ENCODE measurements at regions not wholly inside any gene's neighbourhood (a gene's known extent, or its start where the extent isn't known, plus 50 kb on each side); places are given as distances from the start of the nearest gene placed in this dataset.

- DNase-seq = no peak
Observed at GRCh38 chrX:63993936-63994335, 208.9 kb upstream of the ARHGEF9 start.

DNA sequence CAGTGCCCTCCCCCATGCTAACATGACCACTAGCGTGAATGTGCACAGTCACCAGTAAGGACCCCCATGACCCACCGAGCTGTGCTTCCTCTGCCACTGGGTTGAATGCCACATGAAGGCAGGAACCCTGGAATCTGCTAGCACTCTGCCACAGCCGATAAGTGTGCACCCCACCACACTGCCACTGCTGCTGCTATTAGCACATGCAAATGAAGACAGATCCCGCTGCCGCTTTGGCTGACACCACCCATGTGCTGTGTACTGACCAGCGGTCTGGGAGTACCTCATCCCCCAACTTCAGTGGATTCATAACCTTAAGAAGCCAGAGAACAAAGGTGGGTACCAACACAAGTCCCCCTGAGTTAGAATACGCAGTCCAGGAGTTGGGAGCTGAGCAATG lies 200.9 kb upstream of the ARHGEF9 start:
- no peak for DNase-seq

DNA sequence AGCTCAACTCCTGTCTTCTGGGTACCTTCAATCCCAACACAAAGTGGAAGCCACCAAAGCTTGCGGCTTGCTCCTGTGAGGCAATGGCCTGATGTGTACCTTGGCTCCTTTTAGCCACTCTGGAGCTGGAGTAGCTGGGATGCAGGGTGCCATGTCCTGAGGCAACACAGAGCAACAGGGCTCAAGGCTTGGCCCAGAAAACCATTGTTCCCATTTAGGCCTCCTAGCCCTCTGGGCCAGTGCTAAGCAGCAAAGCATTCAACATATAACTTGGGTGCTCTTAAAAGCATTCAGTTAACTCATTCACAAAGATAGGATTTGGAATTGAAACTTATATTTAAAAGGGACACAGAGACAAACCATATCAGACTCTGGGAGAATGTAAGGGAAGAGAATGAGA lies 194.5 kb upstream of the ARHGEF9 start:
- no peak for DNase-seq

- DNase-seq = peak; percentile 58
Observed at GRCh38 chrX:63967551-63967950, 182.5 kb upstream of the ARHGEF9 start.

GRCh38 chrX:63963095-63963784 lies 178.2 kb upstream of the ARHGEF9 start:
- peak; percentile 34 for DNase-seq

DNA sequence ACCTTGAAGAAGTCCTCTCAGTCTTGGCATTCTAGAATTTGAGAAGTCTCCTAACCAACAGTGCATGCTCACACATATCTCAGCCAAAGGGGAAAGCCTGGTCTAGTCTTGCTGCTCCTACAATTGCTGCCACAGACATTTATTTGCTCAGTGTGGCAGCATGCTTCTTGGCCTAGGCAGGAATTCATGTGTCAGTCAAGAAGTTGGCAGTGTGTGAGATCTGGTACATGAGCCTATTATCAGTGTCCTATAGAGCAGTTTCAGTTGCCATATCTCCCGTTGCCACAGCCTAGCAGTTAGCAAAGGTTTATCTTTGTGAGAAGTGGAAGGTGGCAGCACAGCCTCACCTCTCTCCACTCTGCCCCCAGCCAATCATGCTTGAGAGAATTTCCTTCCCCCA lies 176.9 kb upstream of the ARHGEF9 start:
- no peak for DNase-seq

DNA sequence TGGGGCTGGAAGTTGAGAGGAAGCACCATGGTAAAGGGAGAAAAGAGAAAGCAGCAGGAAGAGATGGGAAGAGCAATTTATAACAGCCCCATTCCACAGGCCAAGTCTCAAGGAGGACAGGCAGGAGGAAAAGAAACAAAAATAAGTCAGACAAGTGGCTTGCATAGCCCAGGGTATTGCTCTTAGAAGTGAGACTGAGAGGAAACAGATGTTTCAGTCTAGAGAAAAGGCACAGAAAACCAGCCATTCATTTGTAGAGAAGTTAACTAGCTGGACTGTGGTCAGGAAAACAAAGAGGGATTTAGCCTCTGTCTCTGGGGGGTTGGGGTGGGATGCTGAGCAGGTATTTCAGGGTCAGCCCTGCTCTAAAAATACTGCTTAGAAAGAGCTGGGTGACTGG lies 175.0 kb upstream of the ARHGEF9 start:
- no peak for DNase-seq

- no peak for DNase-seq
Observed at GRCh38 chrX:63958134-63958865, 173.3 kb upstream of the ARHGEF9 start.

DNA sequence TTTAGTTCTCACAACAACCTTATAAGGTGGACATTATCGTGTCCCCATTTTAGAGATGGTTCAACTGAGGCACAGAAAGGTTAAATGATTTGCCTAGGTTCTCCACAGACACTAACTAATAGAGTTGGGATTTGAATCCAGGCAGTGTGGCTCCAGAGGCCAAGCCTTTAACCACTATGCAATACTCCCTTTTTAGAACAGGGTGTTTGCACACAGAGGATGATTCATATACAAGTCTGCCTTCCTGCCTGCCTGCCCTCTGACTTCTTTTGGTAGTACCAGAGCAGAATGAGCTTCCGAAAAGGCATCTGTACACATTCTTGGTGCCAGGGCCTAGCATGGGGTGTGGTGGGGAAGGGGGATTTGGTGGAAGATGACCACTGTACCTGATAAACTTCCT lies 150.8 kb upstream of the ARHGEF9 start:
- DNase-seq = peak; percentile 39

- DNase-seq = no peak
Observed at GRCh38 chrX:63934791-63935190, 149.8 kb upstream of the ARHGEF9 start.

DNA sequence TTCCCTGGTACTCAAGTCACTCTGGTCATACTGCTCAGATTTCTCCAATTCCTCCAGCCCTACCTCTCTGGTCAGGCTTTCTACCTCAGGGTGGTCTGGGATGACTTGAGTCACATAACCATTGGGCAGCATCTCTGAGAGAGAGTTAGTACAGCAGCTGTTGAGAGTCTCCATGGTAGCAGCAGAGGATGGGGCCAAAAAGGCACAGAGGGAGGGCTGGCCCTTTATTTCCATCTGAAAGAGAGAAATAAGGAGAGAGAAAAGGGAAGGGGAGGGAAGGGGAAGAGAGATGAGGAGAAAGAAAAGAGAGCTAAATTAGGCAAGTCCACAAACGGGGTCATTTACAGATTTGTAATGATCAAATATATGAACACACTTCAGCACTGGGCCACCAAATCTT lies 149.1 kb upstream of the ARHGEF9 start:
- DNase-seq = no peak

DNA sequence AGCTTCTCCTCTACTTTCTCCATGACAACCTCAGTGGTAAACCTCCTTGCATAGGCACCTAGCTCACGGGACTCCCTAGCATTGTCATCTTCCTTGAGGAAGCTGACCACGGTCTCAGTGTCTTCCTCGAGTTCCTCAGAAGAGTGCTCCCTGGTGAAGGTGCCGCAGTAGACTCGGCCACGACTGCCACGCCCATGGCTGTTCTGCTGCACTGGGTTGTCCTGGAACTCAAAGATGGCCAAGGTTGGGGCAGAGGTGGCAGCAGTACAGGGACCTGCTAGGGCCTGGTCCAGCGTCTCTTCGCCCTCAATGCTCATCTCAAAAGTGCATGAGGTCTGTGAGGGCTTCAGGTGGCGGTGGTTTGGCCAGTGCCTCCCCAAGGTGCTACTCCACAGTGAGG lies 147.9 kb upstream of the ARHGEF9 start:
- no peak for DNase-seq

DNA sequence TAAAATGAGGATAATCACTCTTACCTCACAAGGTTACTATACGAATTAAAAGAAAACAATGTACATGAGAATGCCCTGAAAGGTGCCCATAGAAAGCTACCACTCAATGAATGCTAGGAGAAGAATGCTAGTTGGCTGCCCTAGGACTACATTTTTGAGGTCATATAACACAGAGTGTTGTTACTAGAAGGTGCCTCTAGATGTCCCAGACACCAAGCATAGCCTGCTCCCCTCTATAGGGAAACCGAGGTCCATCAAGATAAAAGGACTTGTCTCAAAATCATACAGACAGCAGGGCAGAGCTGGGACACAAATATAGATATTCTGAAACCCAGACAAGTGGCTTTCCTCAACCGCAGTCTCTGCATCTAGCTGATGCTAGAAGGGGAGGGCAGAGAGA lies 147.0 kb upstream of the ARHGEF9 start:
- no peak for DNase-seq

GRCh38 chrX:63930140-63930539 lies 145.1 kb upstream of the ARHGEF9 start:
- DNase-seq = peak; percentile 2

DNA sequence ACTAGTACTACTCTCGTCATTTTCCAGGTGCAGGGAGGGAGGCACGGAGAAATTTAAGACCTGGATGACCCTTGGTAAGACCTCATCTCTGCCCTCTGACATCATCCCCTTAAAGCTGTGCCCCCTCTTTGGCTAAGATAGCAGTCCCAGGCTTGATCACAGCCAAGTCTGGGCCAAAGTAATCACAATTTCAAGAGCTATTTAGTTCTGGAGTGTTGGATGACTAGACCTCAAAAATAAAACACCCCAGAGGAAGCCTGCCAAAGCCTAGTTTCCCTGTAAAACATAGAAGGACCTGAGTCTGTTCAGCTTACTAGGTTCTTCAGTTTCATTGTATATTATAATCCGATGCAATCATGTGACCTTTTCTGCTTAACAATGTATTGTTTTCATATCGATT lies 144.6 kb upstream of the ARHGEF9 start:
- DNase-seq = no peak

GRCh38 chrX:63927848-63928247 lies 142.8 kb upstream of the ARHGEF9 start:
- DNase-seq = no peak

- peak; percentile 68 for DNase-seq
Observed at GRCh38 chrX:63922221-63922620, 137.2 kb upstream of the ARHGEF9 start.

GRCh38 chrX:63920875-63921274 lies 135.9 kb upstream of the ARHGEF9 start:
- DNase-seq = no peak

DNA sequence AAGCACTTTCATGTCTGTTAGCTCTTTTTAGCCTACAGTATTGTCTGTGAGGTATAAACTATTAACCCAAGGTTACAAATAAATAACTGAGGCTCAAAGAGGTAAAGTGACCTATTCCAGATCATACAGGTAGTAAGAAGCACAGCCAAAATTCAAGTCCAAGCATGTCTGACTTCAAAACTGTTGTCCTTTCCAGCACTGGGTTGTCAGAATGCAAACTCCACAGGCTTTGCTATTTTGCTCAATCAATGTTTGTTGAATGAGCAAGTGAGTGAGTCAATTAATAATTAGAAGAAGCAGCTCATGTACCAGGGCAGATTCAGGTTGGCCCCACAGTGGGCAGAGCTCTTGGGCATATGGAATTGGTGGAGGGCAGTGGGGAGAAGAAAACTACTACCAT lies 134.1 kb upstream of the ARHGEF9 start:
- no peak for DNase-seq

DNA sequence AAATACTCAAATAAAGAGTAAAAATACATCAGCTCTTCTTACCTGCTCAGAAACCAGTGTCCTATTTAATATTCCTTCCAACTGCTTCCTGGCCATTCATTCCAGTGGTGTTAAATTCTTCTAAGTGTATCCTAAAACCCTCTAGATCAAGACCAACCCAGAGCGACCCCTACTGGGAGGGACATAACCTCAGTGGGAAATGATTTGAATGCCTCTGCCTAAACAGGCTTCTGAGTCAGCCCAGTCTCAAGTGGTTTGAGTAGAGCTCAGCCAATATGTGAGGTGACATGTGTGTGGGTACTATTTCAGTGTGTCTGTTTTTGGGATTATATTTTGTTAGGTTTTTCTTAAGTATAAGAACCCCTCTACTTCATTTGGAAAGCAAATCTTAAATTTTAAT lies 133.6 kb upstream of the ARHGEF9 start:
- peak; percentile 13 for DNase-seq

DNA sequence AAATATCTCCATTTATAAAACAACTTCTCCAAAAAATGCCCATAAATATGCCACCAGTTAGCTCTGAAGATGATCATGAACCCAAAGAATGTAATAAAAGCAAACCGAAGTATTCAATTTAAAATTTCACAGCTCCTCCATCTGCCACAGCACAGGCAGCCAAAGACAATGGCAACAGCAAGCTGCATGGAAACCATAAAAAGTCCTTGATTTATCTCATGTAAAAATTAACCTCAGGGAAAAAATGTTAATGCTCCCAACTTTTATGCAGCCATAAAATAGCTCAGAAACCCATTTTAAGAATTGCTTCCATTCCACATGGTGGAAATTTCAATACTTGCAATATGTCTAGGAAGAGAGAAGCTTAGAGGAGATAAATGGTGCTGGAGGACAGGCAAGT lies 132.3 kb upstream of the ARHGEF9 start:
- no peak for DNase-seq

DNA sequence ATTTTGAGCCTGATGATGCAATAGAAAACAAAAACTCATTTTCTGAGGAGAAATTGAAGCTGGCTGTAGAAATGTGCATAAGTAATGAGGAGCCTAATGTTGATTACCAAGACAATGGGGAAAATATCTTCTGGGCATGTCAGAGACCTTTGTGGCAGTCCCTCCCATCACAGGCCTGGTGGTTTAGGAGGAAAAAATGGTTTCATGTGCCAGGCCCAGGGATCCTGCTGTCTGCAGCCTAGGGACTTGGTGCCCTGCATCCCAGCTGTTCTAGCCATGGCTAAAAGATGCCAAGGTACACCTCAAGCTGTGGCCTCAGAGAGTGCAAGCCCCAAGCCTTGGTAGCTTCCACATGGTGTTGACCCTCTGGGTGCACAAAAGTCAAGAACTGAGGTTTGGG lies 128.7 kb upstream of the ARHGEF9 start:
- DNase-seq = no peak

DNA sequence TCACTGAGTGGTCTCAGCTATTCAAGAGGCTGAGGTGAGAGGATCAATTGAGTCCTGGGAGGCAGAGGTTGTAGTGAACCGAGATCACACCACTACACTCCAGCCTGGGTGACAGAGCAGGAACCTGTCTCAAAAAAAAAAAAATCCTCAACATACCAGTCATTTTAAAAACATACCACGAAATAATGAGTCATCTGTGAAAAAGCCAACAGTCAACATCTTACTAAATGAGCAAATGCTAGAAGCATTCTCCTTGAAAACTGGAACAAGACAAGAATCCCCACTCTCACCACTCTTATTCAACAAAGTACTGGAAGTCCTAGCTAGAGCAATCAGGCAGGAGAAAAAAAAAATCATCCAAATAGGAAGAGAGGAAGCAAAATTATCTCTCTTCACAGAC lies 104.0 kb upstream of the ARHGEF9 start:
- peak; percentile 53 for DNase-seq

DNA sequence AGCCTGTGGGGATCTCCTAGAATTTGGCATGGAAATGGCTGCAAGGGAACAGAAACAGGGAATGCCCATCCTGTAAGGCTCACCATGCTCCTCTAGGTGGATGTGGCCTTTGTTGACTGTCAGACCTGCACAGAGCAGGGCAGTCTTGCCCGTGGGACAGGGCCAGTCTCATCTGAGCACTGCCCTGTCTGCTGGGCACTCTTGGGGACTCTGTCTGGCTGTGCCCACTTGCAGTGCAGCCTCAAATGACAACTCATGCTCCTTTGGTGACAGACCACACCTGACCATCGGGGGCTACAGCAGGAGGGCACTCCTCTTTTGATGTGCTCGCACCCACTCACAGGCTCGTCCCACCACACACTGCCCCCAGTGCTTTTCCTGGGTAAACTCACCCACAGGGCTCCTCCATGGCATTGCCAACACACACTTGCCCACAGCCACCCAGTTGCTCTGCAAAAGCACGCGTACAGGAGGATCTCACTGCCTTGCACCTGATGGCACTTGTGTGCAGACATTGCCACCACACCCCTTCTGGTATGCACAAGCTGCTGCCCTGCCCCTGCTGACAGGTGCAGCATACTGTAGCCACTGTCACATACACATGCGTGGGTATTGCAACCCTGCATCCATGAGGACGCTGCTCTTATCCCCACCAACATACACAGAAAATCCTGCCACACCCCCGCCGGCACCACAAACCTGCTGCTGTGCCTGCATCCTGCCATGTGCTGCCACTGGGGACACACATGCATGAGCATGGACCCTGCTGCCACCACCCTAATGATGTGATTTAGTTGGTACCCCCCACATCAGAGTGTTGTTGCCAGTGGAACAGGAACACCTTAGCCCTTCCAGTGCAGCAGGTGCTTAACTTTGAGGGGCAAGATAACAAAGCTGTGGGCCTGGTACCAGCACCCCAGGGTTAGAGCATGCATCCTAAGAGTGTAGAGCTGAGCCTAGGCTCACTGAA lies 100.1 kb upstream of the ARHGEF9 start:
- no peak for DNase-seq
